HG03280 (cell line): ENCODE measurements at regions not wholly inside any gene's neighbourhood (a gene's known extent, or its start where the extent isn't known, plus 50 kb on each side); places are given as distances from the start of the nearest gene placed in this dataset.

Source experiments
- ATAC-seq: cut with Tn5 transposase; IDR thresholded peaks from one replicate; pipeline ENCODE4 v1.9.1; 2021; ENCODE audit warnings: mild to moderate bottlenecking, moderate library complexity; ENCODE audit not compliant: unreplicated experiment

- no peak for ATAC-seq
Observed at GRCh38 chr3:68173012-68173634, 518.7 kb upstream of the SUCLG2 start.

- ATAC-seq: no peak
Observed at GRCh38 chr3:68172039-68172438, 517.6 kb upstream of the SUCLG2 start.

- ATAC-seq: no peak
Observed at GRCh38 chr3:68163968-68164367, 509.6 kb upstream of the SUCLG2 start.

GRCh38 chr3:68163062-68163461, 508.6 kb upstream of the SUCLG2 start:
- ATAC-seq: no peak

- ATAC-seq: no peak
Observed at GRCh38 chr3:68162644-68163043, 508.2 kb upstream of the SUCLG2 start.

- ATAC-seq: no peak
Observed at GRCh38 chr3:68151359-68151758, 496.9 kb upstream of the SUCLG2 start.

GRCh38 chr3:68148447-68148846, 494.0 kb upstream of the SUCLG2 start:
- ATAC-seq: no peak

GRCh38 chr3:68142441-68142840, 488.0 kb upstream of the SUCLG2 start:
- ATAC-seq: no peak

- no peak for ATAC-seq
Observed at GRCh38 chr3:68139897-68140296, 485.5 kb upstream of the SUCLG2 start.

- ATAC-seq: no peak
Observed at GRCh38 chr3:68136411-68136810, 482.0 kb upstream of the SUCLG2 start.

- ATAC-seq: no peak
Observed at GRCh38 chr3:68135067-68135466, 480.7 kb upstream of the SUCLG2 start.

GRCh38 chr3:68129065-68129464, 474.7 kb upstream of the SUCLG2 start:
- ATAC-seq: no peak

GRCh38 chr3:68123231-68123630, 468.8 kb upstream of the SUCLG2 start:
- ATAC-seq: no peak

- no peak for ATAC-seq
Observed at GRCh38 chr3:68121287-68121686, 466.9 kb upstream of the SUCLG2 start.

GRCh38 chr3:68116580-68116979, 462.2 kb upstream of the SUCLG2 start:
- ATAC-seq: no peak

- ATAC-seq: no peak
Observed at GRCh38 chr3:68103811-68104210, 449.4 kb upstream of the SUCLG2 start.

- ATAC-seq: no peak
Observed at GRCh38 chr3:68090571-68090970, 436.2 kb upstream of the SUCLG2 start.

GRCh38 chr3:68089572-68090011, 435.2 kb upstream of the SUCLG2 start:
- ATAC-seq: no peak

GRCh38 chr3:68088636-68089035, 434.2 kb upstream of the SUCLG2 start:
- ATAC-seq: no peak

- no peak for ATAC-seq
Observed at GRCh38 chr3:68088216-68088615, 433.8 kb upstream of the SUCLG2 start.

GRCh38 chr3:68072062-68072461, 417.6 kb upstream of the SUCLG2 start:
- no peak for ATAC-seq

- ATAC-seq: no peak
Observed at GRCh38 chr3:68070186-68070585, 415.8 kb upstream of the SUCLG2 start.

GRCh38 chr3:68067314-68067713, 412.9 kb upstream of the SUCLG2 start:
- ATAC-seq: no peak
